CD4-positive, CD25-positive, alpha-beta regulatory T cell (primary cell): ENCODE measurements at regions not wholly inside any gene's neighbourhood (a gene's known extent, or its start where the extent isn't known, plus 50 kb on each side); places are given as distances from the start of the nearest gene placed in this dataset.

Experiments used
- ATAC-seq, 2 donors: fragments of 150-1000 bp; cut with Tn5 transposase; one replicate each; pipeline ENCODE4 v1.10.0; 2021; ENCODE audit warnings: low read depth in 2 of 2, moderate number of reproducible peaks in 2 of 2, moderate library complexity in 1 of 2
- DNase-seq, 3 donors: peaks; one replicate each; pipeline versions ENCODE4 v3.0.0 to v3.0.0-alpha.2; 2012 to 2022; ENCODE audit warnings: mixed read lengths in 1 of 3
- H3K27ac ChIP-seq: one replicate; pipeline ENCODE4 v1.7.0; 2013; ENCODE audit warnings: mild to moderate bottlenecking, low read length; ENCODE audit not compliant: insufficient read depth, poor library complexity, severe bottlenecking
- H3K27me3 ChIP-seq: one replicate; pipeline ENCODE4 v1.7.0; 2013; ENCODE audit warnings: low read length; ENCODE audit not compliant: control insufficient read depth, insufficient read depth
- H3K36me3 ChIP-seq: one replicate; pipeline ENCODE4 v1.7.0; 2013; ENCODE audit warnings: mild to moderate bottlenecking, low read length, moderate library complexity; ENCODE audit not compliant: control insufficient read depth, insufficient read depth
- H3K4me1 ChIP-seq: 2 replicates; pipeline ENCODE4 v1.7.0; 2013; ENCODE audit warnings: mild to moderate bottlenecking, low read length; ENCODE audit not compliant: insufficient read depth, control insufficient read depth, poor library complexity, severe bottlenecking
- H3K4me3 ChIP-seq: one replicate; pipeline ENCODE4 v1.7.0; 2013; ENCODE audit warnings: low read depth, mild to moderate bottlenecking, low read length, moderate library complexity
- H3K9me3 ChIP-seq, 2 experiments: 1 replicate in 1 of 2; 2 replicates in 1 of 2; pipeline ENCODE4 v1.7.0; 2013; ENCODE audit warnings: low read length in 2 of 2, mild to moderate bottlenecking in 1 of 2, moderate library complexity in 1 of 2; ENCODE audit not compliant: control insufficient read depth in 2 of 2
- H3K27ac Mint-ChIP-seq, 3 donors: one replicate each; pipeline ENCODE4 v1.8.0; 2020 to 2022; ENCODE audit warnings: mild to moderate bottlenecking in 3 of 3, mixed read lengths in 3 of 3, moderate library complexity in 2 of 3
- H3K27me3 Mint-ChIP-seq: one replicate; pipeline ENCODE4 v1.8.0; 2022; ENCODE audit warnings: mild to moderate bottlenecking, mixed read lengths
- H3K36me3 Mint-ChIP-seq: one replicate; pipeline ENCODE4 v1.8.0; 2020; ENCODE audit warnings: mixed read lengths
- H3K4me1 Mint-ChIP-seq, 4 donors: one replicate each; pipeline ENCODE4 v1.8.0; 2020 to 2022; ENCODE audit warnings: mixed read lengths in 4 of 4, mild to moderate bottlenecking in 1 of 4
- H3K4me3 Mint-ChIP-seq, 4 donors: one replicate each; pipeline ENCODE4 v1.8.0; 2020 to 2022; ENCODE audit warnings: mild to moderate bottlenecking in 4 of 4, mixed read lengths in 4 of 4, moderate library complexity in 3 of 4
- H3K9me3 Mint-ChIP-seq, 7 donors: one replicate each; pipeline ENCODE4 v1.8.0; 2020 to 2022; ENCODE audit warnings: mixed read lengths in 7 of 7, mild to moderate bottlenecking in 3 of 7, moderate library complexity in 2 of 7

- no peak for ATAC-seq
- no peak for DNase-seq
- peaks cover 0 to 10% (median 4%) of the 10 kb centered on the region in 7 donors for H3K9me3 Mint-ChIP-seq
These were observed 453.8 kb upstream of the MAP2 start for GRCh38 chr2:208970070-208970469.

GRCh38 chr2:208977582-208977981, 446.3 kb upstream of the MAP2 start:
- H3K4me1 ChIP-seq: no peaks in the 10 kb centered on the region
- no peak overlapping the region for H3K27ac ChIP-seq
- Mint-ChIP-seq H3K27ac (no peak overlapping the region), H3K4me1 (no peaks in the 10 kb centered on the region), H3K4me3 (no peak overlapping the region), H3K9me3 (peaks cover 0 to 8% (median 2%) of the 10 kb centered on the region in 7 donors), H3K36me3 (no peaks in the 10 kb centered on the region), H3K27me3 (no peaks in the 10 kb centered on the region)
- ATAC-seq: no peak
- no peaks in the 10 kb centered on the region for H3K9me3 ChIP-seq
- no peaks in the 10 kb centered on the region for H3K27me3 ChIP-seq
- no peak for DNase-seq
- no peak overlapping the region for H3K4me3 ChIP-seq
- H3K36me3 ChIP-seq: no peaks in the 10 kb centered on the region

More at GRCh38 chr2:208970070-208970469, 453.8 kb upstream of the MAP2 start:
- Mint-ChIP-seq H3K4me3 (no peak overlapping the region), H3K27ac (no peak overlapping the region), H3K27me3 (no peaks in the 10 kb centered on the region), H3K36me3 (no peaks in the 10 kb centered on the region), H3K4me1 (no peaks in the 10 kb centered on the region)
- no peak overlapping the region for H3K4me3 ChIP-seq
- H3K27ac ChIP-seq: no peak overlapping the region
- H3K27me3 ChIP-seq: no peaks in the 10 kb centered on the region
- no peaks in the 10 kb centered on the region for H3K36me3 ChIP-seq
- no peaks in the 10 kb centered on the region for H3K4me1 ChIP-seq
- no peaks in the 10 kb centered on the region for H3K9me3 ChIP-seq

DNA sequence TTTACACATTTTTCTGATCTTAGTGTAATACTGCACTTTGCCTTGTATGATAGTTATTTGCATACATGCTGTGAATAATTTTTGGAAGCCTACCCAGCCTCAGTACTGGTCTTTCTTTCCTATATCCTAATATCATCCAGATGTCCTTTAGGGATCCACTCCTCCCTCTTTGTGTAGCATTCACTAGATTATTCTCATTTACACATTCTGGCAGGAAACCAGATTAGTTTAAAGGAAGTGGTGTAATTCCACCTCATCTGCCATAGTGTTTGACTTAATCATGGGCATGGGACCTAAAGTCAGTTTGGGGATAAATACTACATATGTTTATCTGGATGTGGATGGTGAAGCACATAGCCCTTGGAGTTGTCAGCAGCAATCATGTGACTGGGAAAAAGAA, 444.9 kb upstream of the MAP2 start:
- no peaks in the 10 kb centered on the region for H3K36me3 ChIP-seq
- Mint-ChIP-seq H3K27ac (no peak overlapping the region), H3K36me3 (no peaks in the 10 kb centered on the region), H3K4me1 (no peaks in the 10 kb centered on the region), H3K4me3 (no peak overlapping the region), H3K9me3 (peaks cover 0 to 8% (median 2%) of the 10 kb centered on the region in 7 donors), H3K27me3 (no peaks in the 10 kb centered on the region)
- H3K27me3 ChIP-seq: no peaks in the 10 kb centered on the region
- ATAC-seq: no peak
- no peak overlapping the region for H3K4me3 ChIP-seq
- no peaks in the 10 kb centered on the region for H3K4me1 ChIP-seq
- DNase-seq: no peak
- no peak overlapping the region for H3K27ac ChIP-seq
- no peaks in the 10 kb centered on the region for H3K9me3 ChIP-seq

DNA sequence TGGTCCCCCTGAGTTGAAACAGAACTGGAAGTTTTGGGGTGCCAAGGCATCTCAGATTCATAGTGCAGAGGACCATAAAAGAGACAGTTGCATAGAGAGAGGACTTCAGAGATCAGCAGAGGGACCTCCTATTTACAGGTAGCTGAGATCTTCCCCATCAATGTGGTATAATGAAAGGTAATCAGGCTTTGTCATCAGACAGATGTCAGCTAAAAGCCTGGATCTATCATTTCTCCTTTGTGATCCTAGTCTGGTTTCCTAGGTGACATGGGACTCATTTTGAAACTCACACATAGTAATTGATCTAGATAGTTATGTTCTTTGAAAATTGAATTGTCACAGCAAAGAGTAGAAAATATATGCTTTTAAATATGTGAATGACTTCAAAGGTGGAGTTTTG, 443.5 kb upstream of the MAP2 start:
- H3K27ac ChIP-seq: no peak overlapping the region
- H3K27me3 ChIP-seq: no peaks in the 10 kb centered on the region
- no peaks in the 10 kb centered on the region for H3K36me3 Mint-ChIP-seq
- H3K4me1 ChIP-seq: no peaks in the 10 kb centered on the region
- DNase-seq (no peak), ATAC-seq (no peak)
- H3K4me1 Mint-ChIP-seq: no peaks in the 10 kb centered on the region
- H3K9me3 Mint-ChIP-seq: peaks cover 0 to 12% (median 3%) of the 10 kb centered on the region in 7 donors
- no peak overlapping the region for H3K27ac Mint-ChIP-seq
- H3K36me3 ChIP-seq: no peaks in the 10 kb centered on the region
- no peak overlapping the region for H3K4me3 Mint-ChIP-seq
- no peaks in the 10 kb centered on the region for H3K9me3 ChIP-seq
- H3K27me3 Mint-ChIP-seq: no peaks in the 10 kb centered on the region
- H3K4me3 ChIP-seq: no peak overlapping the region

DNA sequence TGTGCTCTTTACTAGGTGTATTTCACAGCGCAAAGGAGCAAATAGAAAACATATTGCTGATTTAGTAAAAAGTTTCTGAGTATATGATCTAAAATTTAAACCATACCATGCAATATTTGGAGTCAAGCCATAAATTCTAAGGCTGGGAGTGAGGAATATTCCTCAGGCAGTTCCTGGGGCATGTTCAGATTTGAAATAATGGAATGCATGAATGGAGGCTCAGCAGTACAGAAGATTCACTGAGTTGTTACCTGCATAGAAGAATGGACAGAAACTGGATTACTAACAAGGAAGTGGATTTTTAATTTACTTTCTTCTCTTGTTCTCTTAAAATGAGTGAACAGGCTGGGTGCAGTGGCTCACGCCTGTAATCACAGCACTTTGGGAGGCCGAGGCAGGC, 441.0 kb upstream of the MAP2 start:
- no peak overlapping the region for H3K4me3 ChIP-seq
- no peak overlapping the region for H3K4me3 Mint-ChIP-seq
- no peak for ATAC-seq

DNA sequence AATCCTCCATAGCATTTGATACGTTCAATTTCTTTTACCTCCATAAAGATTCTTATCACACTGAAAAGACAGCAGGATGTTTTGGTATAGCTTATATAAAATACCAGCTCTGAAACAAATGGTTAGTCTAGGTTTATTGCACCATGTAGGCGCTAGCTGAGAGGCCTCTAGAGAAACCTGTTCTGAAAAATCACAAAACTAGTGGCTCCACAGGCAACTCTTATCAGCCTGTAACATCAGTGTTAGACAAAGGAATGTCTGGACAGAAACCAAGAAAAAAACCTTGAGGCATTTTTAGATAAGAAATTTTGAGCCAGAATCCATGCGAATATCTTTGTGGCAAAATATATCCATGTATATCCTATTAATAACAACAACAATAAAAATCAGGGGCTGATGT, 440.4 kb upstream of the MAP2 start:
- ATAC-seq: no peak
- Histone ChIP-seq H3K36me3 (no peaks in the 10 kb centered on the region), H3K4me3 (no peak overlapping the region), H3K27me3 (no peaks in the 10 kb centered on the region), H3K27ac (no peak overlapping the region), H3K9me3 (no peaks in the 10 kb centered on the region), H3K4me1 (no peaks in the 10 kb centered on the region)
- Mint-ChIP-seq H3K9me3 (peaks cover 0 to 14% (median 3%) of the 10 kb centered on the region in 7 donors), H3K4me3 (no peak overlapping the region), H3K36me3 (no peaks in the 10 kb centered on the region), H3K4me1 (no peaks in the 10 kb centered on the region), H3K27me3 (no peaks in the 10 kb centered on the region), H3K27ac (no peak overlapping the region)
- no peak for DNase-seq

More for the DNA sequence above, 441.0 kb upstream of the MAP2 start:
- Mint-ChIP-seq H3K9me3 (peaks cover 0 to 12% (median 2%) of the 10 kb centered on the region in 7 donors), H3K27me3 (no peaks in the 10 kb centered on the region), H3K27ac (no peak overlapping the region), H3K36me3 (no peaks in the 10 kb centered on the region), H3K4me1 (no peaks in the 10 kb centered on the region)
- Histone ChIP-seq H3K27me3 (no peaks in the 10 kb centered on the region), H3K4me1 (no peaks in the 10 kb centered on the region), H3K9me3 (no peaks in the 10 kb centered on the region), H3K27ac (no peak overlapping the region), H3K36me3 (no peaks in the 10 kb centered on the region)
- DNase-seq: no peak

- H3K4me1 Mint-ChIP-seq: no peaks in the 10 kb centered on the region
- H3K4me3 ChIP-seq: no peak overlapping the region
- DNase-seq (no peak), ATAC-seq (no peak)
- no peaks in the 10 kb centered on the region for H3K27me3 Mint-ChIP-seq
- no peak overlapping the region for H3K4me3 Mint-ChIP-seq
- no peaks in the 10 kb centered on the region for H3K27me3 ChIP-seq
- H3K27ac Mint-ChIP-seq: no peak overlapping the region
- no peaks in the 10 kb centered on the region for H3K9me3 ChIP-seq
- no peak overlapping the region for H3K27ac ChIP-seq
- peaks cover 0 to 9% (median 3%) of the 10 kb centered on the region in 7 donors for H3K9me3 Mint-ChIP-seq
- no peaks in the 10 kb centered on the region for H3K36me3 ChIP-seq
- no peaks in the 10 kb centered on the region for H3K36me3 Mint-ChIP-seq
- no peaks in the 10 kb centered on the region for H3K4me1 ChIP-seq
These were observed 439.3 kb upstream of the MAP2 start for GRCh38 chr2:208984376-208985090.

DNA sequence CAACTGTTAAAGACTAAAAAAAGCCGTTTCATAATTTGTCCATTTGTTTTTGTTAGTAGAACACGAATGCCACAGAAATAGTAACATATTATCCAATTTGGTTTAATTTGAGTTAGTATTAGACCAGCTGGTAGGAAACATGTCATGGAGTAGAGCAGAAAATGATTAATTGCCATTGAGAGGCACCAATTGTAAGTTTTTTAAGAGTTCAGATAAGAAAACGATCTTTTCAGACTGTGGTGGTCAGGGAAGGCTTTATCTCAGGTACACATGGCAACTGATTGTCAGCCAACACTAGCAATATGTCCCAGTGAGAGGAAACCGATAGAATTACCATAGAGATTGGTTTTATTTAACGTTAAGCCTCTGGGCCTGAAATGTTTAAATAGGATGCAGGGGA, 438.2 kb upstream of the MAP2 start:
- H3K9me3 Mint-ChIP-seq: peaks cover 0 to 13% (median 3%) of the 10 kb centered on the region in 7 donors
- no peaks in the 10 kb centered on the region for H3K36me3 Mint-ChIP-seq
- no peak overlapping the region for H3K27ac ChIP-seq
- H3K4me1 ChIP-seq: no peaks in the 10 kb centered on the region
- no peak for DNase-seq
- H3K4me1 Mint-ChIP-seq: no peaks in the 10 kb centered on the region
- no peaks in the 10 kb centered on the region for H3K27me3 ChIP-seq
- no peak overlapping the region for H3K4me3 ChIP-seq
- ATAC-seq: no peak
- H3K27ac Mint-ChIP-seq: no peak overlapping the region
- no peaks in the 10 kb centered on the region for H3K36me3 ChIP-seq
- H3K27me3 Mint-ChIP-seq: no peaks in the 10 kb centered on the region
- no peaks in the 10 kb centered on the region for H3K9me3 ChIP-seq
- no peak overlapping the region for H3K4me3 Mint-ChIP-seq
